ENCODE measurements at regions not wholly inside any gene's neighbourhood (a gene's known extent, or its start where the extent isn't known, plus 50 kb on each side); places are given as distances from the start of the nearest gene placed in this dataset.

DNA sequence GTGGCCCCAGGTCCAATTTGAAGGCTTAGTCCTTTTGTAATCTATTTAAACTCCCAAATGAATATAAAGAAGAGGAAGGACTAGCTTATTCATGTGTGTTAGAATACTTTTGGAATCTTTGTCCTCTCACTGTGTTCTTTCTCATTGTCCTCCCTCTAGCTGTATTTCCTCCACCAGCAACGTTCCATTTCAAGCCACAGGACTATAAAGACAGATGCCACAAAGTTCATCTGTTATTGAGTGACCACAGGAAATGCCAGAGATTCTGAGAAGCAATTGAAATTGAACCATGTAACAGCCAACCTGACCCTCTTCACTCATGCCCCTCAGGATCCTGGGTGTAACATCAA, 336.6 kb upstream of the API5 start:
- TF ChIP-seq, protein P1, sequence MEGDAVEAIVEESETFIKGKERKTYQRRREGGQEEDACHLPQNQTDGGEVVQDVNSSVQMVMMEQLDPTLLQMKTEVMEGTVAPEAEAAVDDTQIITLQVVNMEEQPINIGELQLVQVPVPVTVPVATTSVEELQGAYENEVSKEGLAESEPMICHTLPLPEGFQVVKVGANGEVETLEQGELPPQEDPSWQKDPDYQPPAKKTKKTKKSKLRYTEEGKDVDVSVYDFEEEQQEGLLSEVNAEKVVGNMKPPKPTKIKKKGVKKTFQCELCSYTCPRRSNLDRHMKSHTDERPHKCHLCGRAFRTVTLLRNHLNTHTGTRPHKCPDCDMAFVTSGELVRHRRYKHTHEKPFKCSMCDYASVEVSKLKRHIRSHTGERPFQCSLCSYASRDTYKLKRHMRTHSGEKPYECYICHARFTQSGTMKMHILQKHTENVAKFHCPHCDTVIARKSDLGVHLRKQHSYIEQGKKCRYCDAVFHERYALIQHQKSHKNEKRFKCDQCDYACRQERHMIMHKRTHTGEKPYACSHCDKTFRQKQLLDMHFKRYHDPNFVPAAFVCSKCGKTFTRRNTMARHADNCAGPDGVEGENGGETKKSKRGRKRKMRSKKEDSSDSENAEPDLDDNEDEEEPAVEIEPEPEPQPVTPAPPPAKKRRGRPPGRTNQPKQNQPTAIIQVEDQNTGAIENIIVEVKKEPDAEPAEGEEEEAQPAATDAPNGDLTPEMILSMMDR (IDR thresholded peaks at IDR 0.05; ENCODE audit: low read depth, low read length): no peak
- no peak for TF ChIP-seq EZH2phosphoT487 (IDR thresholded peaks at IDR 0.05; ENCODE audit: low read depth)

Data from OCI-LY3 (cell line).